NCI-H1436 (cell line): ENCODE measurements at regions not wholly inside any gene's neighbourhood (a gene's known extent, or its start where the extent isn't known, plus 50 kb on each side); places are given as distances from the start of the nearest gene placed in this dataset.
A peak's percentile ranks its signal among the peaks of the same experiment; 100 is the strongest.

ENCODE experiments used
- DNase-seq: peaks from one replicate; lab custom pipeline; 2025; lab: John Stamatoyannopoulos, UW

GRCh38 chr20:50405915-50406609 is 104.1 kb upstream of the PTPN1 start:
- DNase-seq = no peak

DNA sequence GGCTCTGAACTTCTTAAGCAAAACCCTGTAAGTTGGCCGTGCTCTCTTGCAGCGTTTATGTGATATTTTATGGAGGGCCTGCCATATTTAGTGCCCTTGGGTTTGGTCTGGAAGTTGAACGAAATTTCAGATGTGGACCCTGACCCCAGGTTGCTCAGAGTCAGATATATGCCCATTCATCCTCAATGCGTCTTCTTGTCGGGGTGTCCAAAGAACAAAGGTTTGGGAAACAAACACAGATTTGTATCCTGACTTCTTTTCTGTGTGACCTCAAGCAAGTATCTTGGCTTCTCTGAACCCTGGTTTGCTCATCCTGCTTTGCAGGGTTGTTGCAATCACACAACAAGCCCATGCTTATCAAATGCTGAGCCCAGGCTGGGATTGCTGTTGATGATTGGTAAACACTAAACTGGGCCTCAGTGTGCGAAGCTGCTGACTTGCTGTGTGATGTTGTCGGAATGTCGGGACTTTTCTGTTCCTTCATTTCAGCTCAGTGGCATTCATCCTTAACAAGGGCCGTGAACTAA is 103.5 kb upstream of the PTPN1 start:
- no peak for DNase-seq

DNA sequence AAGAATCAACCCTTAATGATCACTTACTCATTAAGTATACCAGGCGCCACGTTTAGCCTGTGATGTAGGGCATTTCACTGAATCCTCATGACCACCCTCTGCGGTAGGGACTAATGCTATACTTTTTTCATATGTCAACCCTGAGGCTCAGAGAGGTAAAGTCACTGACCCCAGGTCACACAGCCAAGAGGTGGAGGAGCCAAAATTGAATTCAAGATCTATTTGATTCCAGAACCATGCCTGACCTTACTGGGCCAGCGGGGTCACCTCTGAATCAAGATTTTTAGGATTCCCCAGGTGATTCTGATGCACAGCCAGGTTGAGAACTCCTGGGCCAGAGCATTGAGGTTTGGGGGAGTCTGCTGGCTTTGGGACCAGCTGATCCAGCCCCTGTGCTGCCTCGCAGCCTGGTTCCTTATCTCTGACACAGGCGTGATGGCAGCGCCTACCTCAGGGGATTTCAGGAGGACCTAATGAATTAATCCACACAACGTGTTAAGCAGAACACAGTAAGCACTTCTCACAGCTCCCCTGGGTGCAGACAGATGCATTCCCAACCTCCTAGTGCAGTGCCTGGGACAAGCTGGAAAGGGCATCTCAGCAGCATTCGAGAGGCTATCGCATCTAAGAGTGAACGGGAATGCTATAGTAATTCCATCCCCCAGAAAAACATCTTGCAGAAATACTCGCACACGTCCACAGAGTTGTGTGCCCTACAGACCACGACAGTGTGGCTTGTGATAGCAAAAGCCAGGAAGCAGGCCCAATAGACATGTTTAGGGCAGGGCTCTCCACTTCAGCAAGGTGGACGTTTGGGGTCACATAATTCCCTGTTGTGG is 101.4 kb upstream of the PTPN1 start:
- DNase-seq = no peak

- DNase-seq = no peak
Measured at GRCh38 chr20:50409495-50409894, 100.7 kb upstream of the PTPN1 start.

- DNase-seq = no peak
Measured at GRCh38 chr20:50410343-50410742, 99.8 kb upstream of the PTPN1 start.

- no peak for DNase-seq
Measured at GRCh38 chr20:50412069-50412468, 98.1 kb upstream of the PTPN1 start.

DNA sequence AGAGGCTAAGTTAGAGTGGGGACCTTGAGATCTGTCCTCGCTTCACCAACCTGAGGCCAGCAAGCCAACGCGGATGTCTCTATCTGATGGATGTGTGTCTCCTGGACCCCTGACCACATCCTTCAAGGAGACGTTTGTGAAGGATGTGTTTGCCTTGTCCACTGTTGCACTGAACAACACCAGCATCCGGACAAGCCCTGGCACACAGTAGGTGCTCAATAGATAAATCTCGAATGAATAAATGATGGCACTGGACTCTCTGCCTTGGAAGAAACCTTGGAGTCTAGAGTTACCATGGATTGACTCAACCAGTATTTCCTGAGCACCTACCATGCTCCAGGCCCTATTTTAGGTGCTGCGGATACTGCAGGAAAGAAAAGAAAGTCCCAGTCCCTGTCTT is 97.7 kb upstream of the PTPN1 start:
- no peak for DNase-seq

- no peak for DNase-seq
Measured at GRCh38 chr20:50413088-50413500, 97.1 kb upstream of the PTPN1 start.

DNA sequence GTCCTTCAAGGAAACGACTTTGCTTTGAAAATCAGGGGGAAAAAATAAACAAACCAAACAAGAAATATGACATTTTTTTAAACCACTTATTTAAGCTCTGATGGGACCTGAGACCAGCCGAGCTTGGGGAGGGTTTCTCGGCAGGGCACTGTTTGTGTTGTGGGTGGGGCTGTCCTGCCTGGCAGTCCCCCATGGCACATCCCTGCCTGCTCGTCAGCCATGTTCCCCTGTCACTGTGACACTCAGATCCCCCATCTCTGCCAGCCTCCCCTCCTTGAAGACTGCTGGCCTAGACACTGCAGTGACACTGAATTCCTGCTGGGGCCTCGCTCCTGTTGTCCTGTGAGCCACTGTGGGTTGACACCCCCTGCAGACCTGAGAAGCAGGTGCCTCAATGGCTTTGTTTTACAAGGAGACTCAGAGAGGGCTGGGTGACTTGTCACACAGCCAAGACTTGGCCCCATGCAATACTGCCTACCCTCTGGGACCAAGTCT is 95.1 kb upstream of the PTPN1 start:
- no peak for DNase-seq

DNA sequence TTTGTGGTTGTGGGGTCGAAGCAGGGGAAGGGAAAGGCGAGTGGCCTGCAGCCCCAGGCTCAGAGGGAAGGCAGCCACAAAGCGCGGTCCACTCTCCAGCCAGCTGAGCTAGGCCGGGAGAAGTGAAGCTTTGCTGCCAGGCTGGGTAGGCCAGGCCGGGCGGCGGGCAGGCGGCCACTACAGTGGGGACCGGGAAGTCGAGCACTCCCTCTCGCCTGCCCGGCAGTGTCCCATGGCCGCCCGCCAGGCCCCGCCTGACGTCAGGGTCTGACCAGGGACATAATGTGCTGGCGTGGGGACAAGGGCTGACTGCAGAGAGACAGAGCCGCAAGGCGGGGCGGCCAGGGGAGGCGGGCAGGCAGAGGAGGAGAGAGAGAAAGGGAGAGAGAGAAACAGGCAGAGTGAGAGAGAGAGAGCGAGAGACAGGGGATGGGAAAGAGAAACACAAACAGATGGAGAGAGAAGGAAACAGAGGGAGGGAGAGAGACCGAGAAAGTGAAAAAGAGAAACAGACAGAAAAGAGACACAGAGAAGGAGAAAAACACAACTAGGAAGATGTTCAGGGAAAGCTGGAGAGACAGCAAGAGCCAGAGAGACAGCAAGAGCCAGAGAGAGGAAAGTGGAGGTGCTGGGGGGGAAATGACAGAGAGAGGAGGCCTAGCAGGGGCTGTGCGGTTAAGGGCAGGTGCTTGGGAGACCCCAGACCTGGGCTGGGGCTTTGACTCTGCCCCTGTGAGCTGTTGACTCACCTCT is 94.5 kb upstream of the PTPN1 start:
- no peak for DNase-seq

DNA sequence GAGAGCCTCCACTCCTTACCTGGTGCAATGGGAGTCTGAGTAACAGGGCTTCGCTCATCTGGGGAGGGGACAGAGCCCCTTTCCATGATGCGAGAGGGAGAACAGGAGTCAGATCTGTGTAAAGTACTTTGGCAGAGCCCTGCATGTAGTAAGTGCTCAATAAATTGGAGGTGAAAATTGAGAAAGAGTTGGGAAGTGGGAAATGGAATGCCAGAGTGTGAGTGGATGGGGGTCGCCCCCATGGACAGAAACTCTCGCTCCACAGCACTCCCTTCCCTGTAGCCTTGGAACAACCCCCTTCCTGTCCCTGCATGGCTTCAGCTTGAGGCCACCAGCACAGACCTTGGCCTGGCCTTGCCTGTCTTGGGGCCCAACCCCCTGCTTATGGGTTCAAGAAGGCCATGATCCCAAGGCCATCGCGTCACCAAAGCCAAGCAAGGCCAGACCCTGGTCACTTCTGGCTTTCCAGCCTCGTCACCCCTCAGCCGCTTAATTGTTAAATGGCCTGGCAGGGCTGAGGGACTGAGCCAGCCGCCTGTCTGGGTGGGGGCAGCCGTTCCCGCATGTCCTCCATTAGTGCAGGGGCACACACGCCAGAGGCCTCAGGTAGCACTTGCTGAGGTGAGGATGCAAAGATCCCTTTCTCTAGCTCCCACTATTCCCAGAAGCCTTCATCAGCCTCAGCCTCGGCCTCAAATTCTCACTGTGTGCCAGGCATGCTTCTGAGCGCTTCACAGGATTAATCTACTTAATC is 93.7 kb upstream of the PTPN1 start:
- DNase-seq = no peak

GRCh38 chr20:50417023-50417329 is 93.2 kb upstream of the PTPN1 start:
- no peak for DNase-seq

GRCh38 chr20:50417484-50418235 is 92.5 kb upstream of the PTPN1 start:
- DNase-seq = no peak

DNA sequence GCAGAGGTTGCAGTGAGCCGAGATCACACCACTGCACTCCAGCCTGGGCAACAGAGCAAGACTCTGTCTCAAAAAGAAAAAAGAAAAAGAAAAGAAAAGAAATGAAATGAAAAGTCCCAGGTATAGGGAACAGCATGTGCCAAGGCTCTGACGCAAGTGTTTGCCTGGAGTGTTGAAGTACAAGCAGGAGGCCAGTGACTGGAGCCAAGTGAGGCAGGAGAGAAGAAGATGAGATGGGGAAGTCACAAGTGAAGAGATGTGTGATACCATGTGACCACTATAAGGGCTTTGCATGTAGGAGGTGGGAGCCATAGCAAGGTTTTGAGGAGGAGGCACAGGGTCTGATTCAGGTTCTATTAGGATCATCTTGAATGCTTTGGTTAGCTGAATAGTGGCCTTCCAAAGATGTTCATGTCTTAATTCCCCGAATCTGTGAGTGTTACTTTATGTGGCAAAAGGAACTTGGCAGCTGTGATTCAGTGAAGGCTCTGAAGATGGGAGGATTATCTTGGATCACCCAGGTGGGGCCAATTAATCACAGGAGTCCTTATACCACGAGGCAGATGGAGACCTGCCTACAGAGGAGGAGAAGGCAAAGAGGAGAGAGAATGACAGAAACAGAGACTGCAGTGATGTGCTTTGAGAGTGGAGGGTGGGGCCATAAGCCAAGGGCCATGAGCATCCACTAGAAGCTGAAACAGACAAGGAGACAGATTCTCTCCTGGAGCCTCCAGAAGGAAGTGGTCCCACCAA is 91.1 kb upstream of the PTPN1 start:
- DNase-seq = no peak

- DNase-seq = no peak
Measured at GRCh38 chr20:50420380-50420779, 89.8 kb upstream of the PTPN1 start.

DNA sequence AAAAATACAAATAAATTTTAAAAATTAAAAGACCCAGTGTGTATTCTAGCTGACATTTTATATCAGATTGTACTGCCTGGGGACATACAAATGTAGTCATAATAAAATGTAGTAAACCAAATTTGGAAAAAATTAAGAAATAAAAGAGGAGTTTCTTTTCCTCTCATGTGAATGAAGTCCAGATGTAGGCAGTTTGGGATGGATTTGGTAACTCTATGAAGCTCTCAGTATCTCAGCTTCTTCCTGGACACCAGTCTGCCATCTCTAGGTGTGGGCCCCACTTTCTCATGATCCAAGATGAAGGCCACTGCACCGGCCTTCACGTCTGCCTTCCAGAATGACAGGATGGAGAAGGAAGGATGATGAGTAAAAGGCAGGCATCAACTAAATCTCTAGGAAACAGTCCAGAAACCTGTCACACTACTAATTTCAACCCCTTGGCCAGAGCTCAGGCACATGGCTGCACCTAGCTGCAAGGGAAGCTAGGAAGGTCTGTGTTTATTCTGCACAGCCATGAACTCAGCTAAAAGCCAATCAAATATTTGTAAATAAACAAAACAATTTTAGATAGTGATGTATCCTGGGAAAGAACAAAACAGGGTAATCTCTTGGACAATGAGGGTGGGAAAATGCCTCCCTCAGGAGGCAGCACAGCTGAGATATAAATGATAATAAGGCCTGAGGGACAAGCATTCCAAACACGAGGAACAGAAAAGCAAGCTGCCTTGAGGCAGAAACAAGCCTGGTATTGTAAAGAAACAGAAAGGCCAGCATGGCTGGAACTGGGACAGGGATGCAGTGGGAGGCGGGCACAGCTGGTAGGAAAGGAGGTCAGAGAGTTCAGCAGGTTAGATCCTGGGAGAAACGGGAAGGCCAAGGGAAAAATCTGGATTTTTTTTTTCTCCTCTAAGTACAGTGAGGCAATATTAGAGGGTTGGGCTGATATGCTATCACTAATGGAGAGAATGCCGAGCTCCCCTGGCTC is 88.5 kb upstream of the PTPN1 start:
- DNase-seq = no peak

DNA sequence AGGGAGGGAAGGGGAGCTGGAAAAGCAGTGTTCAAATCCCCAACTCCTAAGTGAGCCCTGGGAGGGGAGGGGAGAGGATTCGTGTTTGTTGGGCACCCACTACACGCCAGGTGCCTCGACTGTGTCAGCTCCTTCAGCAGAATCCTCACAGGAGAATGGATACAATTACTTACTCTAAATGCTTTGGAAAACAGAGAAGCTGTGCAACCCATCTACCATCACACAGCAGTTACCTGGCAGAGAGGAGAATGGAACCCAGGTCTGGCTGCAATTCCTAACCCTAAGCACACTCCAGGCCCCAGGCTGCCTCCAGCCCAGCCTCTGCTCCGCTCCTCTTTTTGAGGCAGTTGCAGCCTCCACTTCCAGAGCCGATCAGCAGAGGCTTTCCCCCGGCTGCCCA is 86.4 kb upstream of the PTPN1 start:
- no peak for DNase-seq

GRCh38 chr20:50425076-50425475 is 85.1 kb upstream of the PTPN1 start:
- DNase-seq = peak; percentile 24
